ENCODE measurements at regions not wholly inside any gene's neighbourhood (a gene's known extent, or its start where the extent isn't known, plus 50 kb on each side); places are given as distances from the start of the nearest gene placed in this dataset.

- intact Hi-C loops (cut with micrococcal nuclease; ENCODE audit: unreplicated experiment): no loop called here
- ChIA-PET POLR2A (no interaction called here), CTCF (no interaction called here)
- Histone ChIP-seq H3K4me1 (ENCODE audit: control insufficient read depth, insufficient read depth, low read length) (no peaks in the 10 kb centered on the region), H3K4me3 (ENCODE audit: low read depth in 2 of 2, low read length in 2 of 2) (no peak overlapping the region), H3K9me3 (ENCODE audit: control insufficient read depth, insufficient read depth, low read depth, low read length) (no peaks in the 10 kb centered on the region), H3K36me3 (ENCODE audit: control insufficient read depth, insufficient read depth, low read length) (no peaks in the 10 kb centered on the region), H3K27ac (ENCODE audit: low read length) (no peak overlapping the region), H3K27me3 (ENCODE audit: control insufficient read depth, insufficient read depth, low read length) (no peaks in the 10 kb centered on the region)
- TF ChIP-seq REST (IDR thresholded peaks at IDR 0.05; ENCODE audit: insufficient read depth in 1 of 2, low read depth in 2 of 2, low read length in 1 of 2): no peak
- TF ChIP-seq POLR2AphosphoS5 (IDR thresholded peaks at IDR 0.05; ENCODE audit: low read depth, low read length): no peak
- TF ChIP-seq, protein P1, sequence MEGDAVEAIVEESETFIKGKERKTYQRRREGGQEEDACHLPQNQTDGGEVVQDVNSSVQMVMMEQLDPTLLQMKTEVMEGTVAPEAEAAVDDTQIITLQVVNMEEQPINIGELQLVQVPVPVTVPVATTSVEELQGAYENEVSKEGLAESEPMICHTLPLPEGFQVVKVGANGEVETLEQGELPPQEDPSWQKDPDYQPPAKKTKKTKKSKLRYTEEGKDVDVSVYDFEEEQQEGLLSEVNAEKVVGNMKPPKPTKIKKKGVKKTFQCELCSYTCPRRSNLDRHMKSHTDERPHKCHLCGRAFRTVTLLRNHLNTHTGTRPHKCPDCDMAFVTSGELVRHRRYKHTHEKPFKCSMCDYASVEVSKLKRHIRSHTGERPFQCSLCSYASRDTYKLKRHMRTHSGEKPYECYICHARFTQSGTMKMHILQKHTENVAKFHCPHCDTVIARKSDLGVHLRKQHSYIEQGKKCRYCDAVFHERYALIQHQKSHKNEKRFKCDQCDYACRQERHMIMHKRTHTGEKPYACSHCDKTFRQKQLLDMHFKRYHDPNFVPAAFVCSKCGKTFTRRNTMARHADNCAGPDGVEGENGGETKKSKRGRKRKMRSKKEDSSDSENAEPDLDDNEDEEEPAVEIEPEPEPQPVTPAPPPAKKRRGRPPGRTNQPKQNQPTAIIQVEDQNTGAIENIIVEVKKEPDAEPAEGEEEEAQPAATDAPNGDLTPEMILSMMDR (IDR thresholded peaks at IDR 0.05): no peak
- TF ChIP-seq SIN3A (IDR thresholded peaks at IDR 0.05; ENCODE audit: borderline replicate concordance, insufficient read depth, low read depth, low read length): no peak
- TF ChIP-seq TCF7L2 (IDR thresholded peaks at IDR 0.05; ENCODE audit: low read depth, low read length): no peak
- no TSS peak for BruUV-seq (replicated peaks)
- DNase-seq (ENCODE audit: low read depth, low spot score): no peak
- ATAC-seq: no peak
- in situ Hi-C loops (cut with HindIII; ENCODE audit: low pct_unique_long_range_greater_than_20kb, low sequenced_read_pairs): no loop called here
Measured at GRCh38 chr2:48852938-48853337, 97.4 kb upstream of the LHCGR start.

DNA sequence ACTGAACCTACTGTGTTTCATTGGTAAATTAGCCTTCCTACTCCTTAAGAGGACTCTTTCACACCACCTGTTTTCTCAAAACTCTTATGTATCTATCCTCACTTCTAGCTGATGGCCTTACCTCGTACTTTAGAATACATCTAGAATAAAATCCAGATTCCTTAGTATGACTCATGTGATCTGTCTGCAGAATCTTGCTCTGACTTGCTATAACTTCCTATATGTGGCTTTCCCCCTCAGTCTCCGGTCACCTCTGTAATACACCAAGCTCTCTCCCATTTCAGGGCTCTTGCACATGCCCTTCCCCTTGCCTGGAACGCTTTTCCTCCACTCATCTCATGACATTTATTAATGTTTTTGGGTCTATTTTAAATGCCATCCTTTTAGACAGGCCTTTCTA is 95.6 kb upstream of the LHCGR start:
- no peak for TF ChIP-seq SIN3A (IDR thresholded peaks at IDR 0.05; ENCODE audit: borderline replicate concordance, insufficient read depth, low read depth, low read length)
- no peak for TF ChIP-seq POLR2AphosphoS5 (IDR thresholded peaks at IDR 0.05; ENCODE audit: low read depth, low read length)
- TF ChIP-seq REST (IDR thresholded peaks at IDR 0.05; ENCODE audit: insufficient read depth in 1 of 2, low read depth in 2 of 2, low read length in 1 of 2): no peak
- no peak for TF ChIP-seq TCF7L2 (IDR thresholded peaks at IDR 0.05; ENCODE audit: low read depth, low read length)
- TF ChIP-seq, protein P1 (IDR thresholded peaks at IDR 0.05): no peak
- ATAC-seq (no peak), DNase-seq (ENCODE audit: low read depth, low spot score) (no peak)
- Histone ChIP-seq H3K9me3 (ENCODE audit: control insufficient read depth, insufficient read depth, low read depth, low read length) (no peaks in the 10 kb centered on the region), H3K4me1 (ENCODE audit: control insufficient read depth, insufficient read depth, low read length) (no peaks in the 10 kb centered on the region), H3K27ac (ENCODE audit: low read length) (no peak overlapping the region), H3K36me3 (ENCODE audit: control insufficient read depth, insufficient read depth, low read length) (no peaks in the 10 kb centered on the region), H3K27me3 (ENCODE audit: control insufficient read depth, insufficient read depth, low read length) (no peaks in the 10 kb centered on the region; the same call in 1 of the 2 replicates), H3K4me3 (ENCODE audit: low read depth in 2 of 2, low read length in 2 of 2) (no peak overlapping the region)
- POLR2A ChIA-PET: no interaction called here
- intact Hi-C loops (cut with micrococcal nuclease; ENCODE audit: unreplicated experiment): no loop called here
- in situ Hi-C loops (cut with HindIII; ENCODE audit: low pct_unique_long_range_greater_than_20kb, low sequenced_read_pairs): no loop called here
- BruUV-seq (replicated peaks): no TSS peak
- CTCF ChIA-PET: no interaction called here
